ENCODE measurements at regions not wholly inside any gene's neighbourhood (a gene's known extent, or its start where the extent isn't known, plus 50 kb on each side); places are given as distances from the start of the nearest gene placed in this dataset.

- no peak for DNase-seq (ENCODE audit: low spot score)
Measured at GRCh38 chr7:21092766-21093702, 306.3 kb upstream of the SP8 start.

- DNase-seq (ENCODE audit: low spot score), result no peak
Measured at GRCh38 chr7:21094589-21094988, 307.9 kb upstream of the SP8 start.

- DNase-seq (ENCODE audit: low spot score), result no peak
Measured at GRCh38 chr7:21099432-21099831, 312.7 kb upstream of the SP8 start.

DNA sequence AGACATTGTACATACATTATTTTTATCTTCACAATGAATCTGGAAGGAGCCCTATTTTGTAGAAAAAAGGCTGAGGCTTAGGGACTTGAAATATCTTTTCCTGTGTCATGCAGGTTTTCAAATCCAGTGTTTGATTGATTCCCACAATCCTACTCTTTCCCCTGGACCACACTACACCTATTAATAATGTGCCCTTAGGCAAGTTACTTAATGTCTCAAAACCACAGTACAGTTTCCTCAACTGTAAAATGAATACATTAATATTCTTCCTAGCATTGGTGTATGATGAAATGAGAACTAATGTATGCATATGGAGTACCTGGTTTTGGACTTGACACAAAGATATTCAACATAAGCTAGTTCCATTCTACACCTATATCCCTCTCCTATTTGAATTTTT is 313.3 kb upstream of the SP8 start:
- no peak for DNase-seq (ENCODE audit: low spot score)

- DNase-seq (ENCODE audit: low spot score), result no peak
Measured at GRCh38 chr7:21101541-21101940, 314.9 kb upstream of the SP8 start.

GRCh38 chr7:21103426-21104123 is 316.9 kb upstream of the SP8 start:
- no peak for DNase-seq (ENCODE audit: low spot score)

GRCh38 chr7:21104124-21104500 is 317.4 kb upstream of the SP8 start:
- no peak for DNase-seq (ENCODE audit: low spot score)

DNA sequence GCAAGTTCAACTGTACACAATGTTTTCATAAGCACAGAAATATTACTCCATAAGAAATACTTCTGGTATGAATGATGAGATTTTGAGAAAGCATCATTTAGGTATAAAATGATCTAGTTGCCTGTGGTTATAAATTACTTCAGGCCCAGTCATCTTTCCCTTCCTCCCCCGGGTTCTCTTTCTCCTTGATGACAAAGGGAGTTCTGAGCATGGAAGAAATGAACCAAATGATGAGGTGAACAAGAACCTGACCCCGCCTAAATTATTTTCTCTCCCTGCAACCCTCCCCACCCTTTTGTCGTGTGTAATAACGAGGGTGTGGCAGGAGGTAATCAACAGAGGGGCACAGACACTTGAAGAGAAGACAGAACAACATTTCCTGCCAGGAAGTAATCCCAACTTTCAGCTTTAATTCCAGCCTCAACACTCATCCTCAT is 319.6 kb upstream of the SP8 start:
- DNase-seq (ENCODE audit: low spot score), result no peak

- no peak for DNase-seq (ENCODE audit: low spot score)
Measured at GRCh38 chr7:21107101-21107500, 320.4 kb upstream of the SP8 start.

DNA sequence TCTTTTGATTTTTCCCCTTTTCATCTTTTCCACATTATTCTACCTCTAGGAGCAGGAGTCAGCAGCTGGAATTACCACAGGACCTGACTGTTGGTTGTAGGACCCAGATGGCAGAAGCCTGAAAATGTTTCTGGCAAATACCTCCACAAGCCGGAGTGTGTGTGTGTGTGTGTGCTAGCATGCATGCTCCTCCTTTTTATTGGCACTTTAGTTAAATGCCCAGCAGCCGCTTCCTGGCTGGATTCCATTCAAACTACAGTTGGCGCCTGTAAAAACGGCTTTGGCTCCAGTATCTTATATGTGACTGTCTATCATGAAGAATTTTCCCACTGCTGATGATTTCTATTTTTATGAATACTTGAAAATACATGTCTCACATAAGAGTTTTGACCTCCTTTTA is 319.7 kb upstream of the SP4 start:
- no peak for DNase-seq (ENCODE audit: low spot score)

DNA sequence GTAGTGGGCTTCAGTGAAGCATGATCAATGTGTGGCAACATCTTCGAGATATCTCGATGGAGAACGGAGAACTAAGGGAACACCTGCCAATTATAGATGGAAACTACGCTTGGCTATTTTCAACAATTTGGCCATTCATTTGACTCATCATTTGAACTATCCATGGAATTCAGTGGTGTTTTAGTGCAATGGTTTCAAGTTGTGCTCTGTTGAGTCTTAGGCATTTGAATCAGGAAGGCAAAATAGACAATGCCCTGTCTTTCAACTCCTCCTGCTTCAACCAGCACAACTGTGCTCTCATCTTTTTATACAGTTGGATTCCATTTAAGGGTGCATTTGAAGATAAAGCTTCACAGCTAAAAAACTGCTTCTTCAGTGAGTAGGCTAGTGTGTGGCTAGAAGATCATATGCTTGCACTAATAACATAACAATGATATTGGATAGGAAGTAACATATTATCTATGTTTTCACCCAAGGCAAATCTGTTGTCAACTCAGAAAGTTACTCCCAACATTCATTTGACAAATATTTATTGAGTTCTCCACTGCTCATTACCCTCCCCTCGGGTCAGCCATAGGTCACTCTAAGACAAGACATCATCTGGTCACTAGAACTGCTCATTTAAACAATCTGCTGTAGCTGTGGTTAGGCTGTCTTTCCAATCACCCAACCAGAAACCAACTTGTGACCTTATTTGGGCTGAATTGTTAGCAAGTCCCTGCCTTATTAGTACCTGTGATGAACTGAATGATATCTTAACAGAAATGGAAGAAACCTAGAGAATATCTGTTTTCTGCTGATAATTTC is 314.1 kb upstream of the SP4 start:
- no peak for DNase-seq (ENCODE audit: low spot score)

- DNase-seq (ENCODE audit: low spot score), result no peak
Measured at GRCh38 chr7:21123586-21123985, 304.3 kb upstream of the SP4 start.

GRCh38 chr7:21125297-21125696 is 302.6 kb upstream of the SP4 start:
- no peak for DNase-seq (ENCODE audit: low spot score)

- no peak for DNase-seq (ENCODE audit: low spot score)
Measured at GRCh38 chr7:21128062-21128817, 299.6 kb upstream of the SP4 start.

- DNase-seq (ENCODE audit: low spot score), result no peak
Measured at GRCh38 chr7:21131897-21132296, 296.0 kb upstream of the SP4 start.

DNA sequence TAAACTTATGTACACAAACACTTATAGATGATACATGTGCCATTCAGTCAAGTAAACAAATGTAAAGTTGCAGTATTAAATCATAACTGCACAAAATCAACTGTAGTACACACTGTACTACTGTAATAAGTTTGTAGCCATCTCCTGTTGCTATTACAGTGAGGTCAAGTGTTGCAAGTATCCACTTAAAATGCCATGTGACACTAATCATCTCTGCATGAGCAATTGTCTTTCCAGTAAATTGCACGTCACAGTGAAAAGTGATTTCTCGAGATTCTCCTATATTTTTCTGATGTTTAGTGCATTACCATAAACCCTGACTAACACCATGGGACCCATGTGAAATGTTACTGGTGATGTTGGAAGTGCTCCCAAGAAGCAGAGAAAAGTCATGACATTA is 293.3 kb upstream of the SP4 start:
- no peak for DNase-seq (ENCODE audit: low spot score)

- no peak for DNase-seq (ENCODE audit: low spot score)
Measured at GRCh38 chr7:21135437-21135836, 292.4 kb upstream of the SP4 start.

DNA sequence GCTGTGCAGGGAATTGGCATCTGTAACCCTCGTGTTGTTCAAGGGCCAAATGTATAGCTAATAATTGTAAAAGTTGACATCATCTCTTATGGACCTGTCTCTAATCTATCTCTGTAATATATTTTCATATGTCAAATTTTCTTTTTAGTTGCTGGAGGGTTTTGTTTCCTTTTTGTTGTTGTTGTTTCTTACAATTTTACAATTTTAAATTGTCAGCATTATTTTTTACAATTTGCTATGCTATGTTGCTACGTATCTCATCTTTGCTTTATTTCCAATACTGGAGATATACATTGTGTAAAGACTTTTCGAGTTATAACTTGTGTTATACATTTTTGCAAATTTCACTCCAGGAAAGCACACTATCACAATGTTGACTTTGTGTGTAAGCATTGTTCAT is 290.2 kb upstream of the SP4 start:
- DNase-seq (ENCODE audit: low spot score), result no peak

DNA sequence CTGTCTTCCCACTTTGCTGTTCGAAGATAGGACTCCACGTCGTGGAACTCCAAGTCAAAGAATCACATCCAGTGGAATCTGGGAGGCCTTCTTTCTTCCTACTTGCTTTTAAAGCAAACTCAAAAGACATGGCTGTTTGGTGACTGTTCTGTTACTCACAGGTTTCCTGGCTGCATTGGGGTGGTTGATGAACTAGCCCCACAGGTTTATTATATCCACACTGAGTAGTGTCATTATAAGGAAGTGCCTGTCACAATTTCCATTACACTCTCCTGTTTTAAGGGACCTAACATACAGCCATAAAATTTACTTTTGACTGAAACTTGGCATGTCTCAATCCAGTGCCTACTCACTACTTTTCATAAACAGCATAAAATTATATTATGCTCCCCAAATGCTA is 287.3 kb upstream of the SP4 start:
- no peak for DNase-seq (ENCODE audit: low spot score)

DNA sequence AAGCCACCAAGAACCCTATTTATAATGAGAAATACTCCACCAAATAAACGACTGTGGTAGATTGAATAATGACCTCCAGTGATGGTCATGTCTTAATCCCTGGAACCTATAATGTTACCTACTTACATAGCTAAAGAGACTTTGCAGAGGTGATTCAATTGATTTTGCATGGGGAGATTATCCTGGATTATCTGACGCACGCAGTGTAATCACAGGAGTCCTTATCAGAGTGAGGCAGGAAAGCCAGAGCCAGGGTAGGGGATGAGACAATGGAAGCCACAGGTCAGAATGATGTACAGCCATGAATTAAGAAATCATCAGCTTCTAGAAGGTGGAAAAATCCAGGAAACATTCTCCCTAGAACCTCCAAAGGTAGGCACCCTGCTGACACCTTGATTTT is 286.4 kb upstream of the SP4 start:
- no peak for DNase-seq (ENCODE audit: low spot score)

GRCh38 chr7:21142081-21142480 is 285.8 kb upstream of the SP4 start:
- DNase-seq (ENCODE audit: low spot score), result no peak

Data from AG08396 (cell line).